Ectodermal cell (in vitro differentiated cells): ENCODE measurements at regions not wholly inside any gene's neighbourhood (a gene's known extent, or its start where the extent isn't known, plus 50 kb on each side); places are given as distances from the start of the nearest gene placed in this dataset.

Source experiments
- H3K27ac ChIP-seq: 2 replicates; pipeline ENCODE4 v1.7.0; 2013; ENCODE audit warnings: mild to moderate bottlenecking, low read depth, low read length; ENCODE audit not compliant: insufficient read depth, poor library complexity, severe bottlenecking
- H3K27me3 ChIP-seq: 2 replicates; pipeline ENCODE4 v1.7.0; 2013; ENCODE audit warnings: mild to moderate bottlenecking, low read length; ENCODE audit not compliant: insufficient read depth, control insufficient read depth, poor library complexity, severe bottlenecking
- H3K36me3 ChIP-seq: one replicate; pipeline ENCODE4 v1.7.0; 2013; ENCODE audit warnings: low read length; ENCODE audit not compliant: control insufficient read depth, insufficient read depth
- H3K4me1 ChIP-seq: one replicate; pipeline ENCODE4 v1.7.0; 2013; ENCODE audit warnings: low read length; ENCODE audit not compliant: control insufficient read depth, insufficient read depth
- H3K4me3 ChIP-seq: 2 replicates; pipeline ENCODE4 v1.7.0; 2013; ENCODE audit warnings: low read depth, low read length, control low read depth; ENCODE audit not compliant: insufficient read depth
- H3K9me3 ChIP-seq: 2 replicates; pipeline ENCODE4 v1.7.0; 2013; ENCODE audit warnings: mild to moderate bottlenecking, low read length, moderate library complexity; ENCODE audit not compliant: control insufficient read depth
- WGBS, 2 experiments: methylation state at CpG; one replicate each; pipeline ENCODE4 v1.1.7; 2013; ENCODE audit warnings: missing lambda C conversion rate in 2 of 2; 5-methylcytosine and 5-hydroxymethylcytosine counted together

GRCh38 chrY:8063973-8064372, 1152.4 kb upstream of the AMELY start:
- H3K4me1 ChIP-seq, result no peaks in the 10 kb centered on the region
- no peak overlapping the region for H3K4me3 ChIP-seq
- H3K27ac ChIP-seq, result no peak overlapping the region
- 100% methylated on average over 1 of the region's 2 CpGs for WGBS, 2 experiments
- H3K9me3 ChIP-seq, result no peaks in the 10 kb centered on the region
- no peaks in the 10 kb centered on the region for H3K36me3 ChIP-seq
- H3K27me3 ChIP-seq, result no peaks in the 10 kb centered on the region

DNA sequence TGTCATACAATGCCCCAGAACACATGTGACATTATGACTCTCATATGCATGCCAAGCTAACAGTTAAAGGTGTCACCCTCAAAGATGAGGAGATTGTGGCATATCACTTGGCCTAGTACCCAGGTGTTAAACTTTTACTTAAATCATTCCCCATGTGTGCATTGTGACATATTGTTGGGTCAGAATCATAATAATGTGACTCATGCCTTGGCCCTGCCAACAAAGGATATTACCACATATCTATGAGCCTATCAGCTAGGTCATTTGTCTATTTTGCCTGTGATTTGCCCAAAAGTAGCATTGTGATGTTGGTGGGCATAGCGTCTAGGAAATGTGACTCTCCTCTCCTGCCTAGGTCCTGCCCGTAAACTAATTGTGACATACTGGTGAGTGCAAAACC, 1147.1 kb upstream of the AMELY start:
- no peak overlapping the region for H3K4me3 ChIP-seq
- H3K4me1 ChIP-seq, result no peaks in the 10 kb centered on the region
- H3K9me3 ChIP-seq, result no peaks in the 10 kb centered on the region
- H3K27me3 ChIP-seq, result no peaks in the 10 kb centered on the region
- no peaks in the 10 kb centered on the region for H3K36me3 ChIP-seq
- H3K27ac ChIP-seq, result no peak overlapping the region
- 88 to 91% methylated on average over 1 to 2 of the region's 2 CpGs for WGBS, 2 experiments

DNA sequence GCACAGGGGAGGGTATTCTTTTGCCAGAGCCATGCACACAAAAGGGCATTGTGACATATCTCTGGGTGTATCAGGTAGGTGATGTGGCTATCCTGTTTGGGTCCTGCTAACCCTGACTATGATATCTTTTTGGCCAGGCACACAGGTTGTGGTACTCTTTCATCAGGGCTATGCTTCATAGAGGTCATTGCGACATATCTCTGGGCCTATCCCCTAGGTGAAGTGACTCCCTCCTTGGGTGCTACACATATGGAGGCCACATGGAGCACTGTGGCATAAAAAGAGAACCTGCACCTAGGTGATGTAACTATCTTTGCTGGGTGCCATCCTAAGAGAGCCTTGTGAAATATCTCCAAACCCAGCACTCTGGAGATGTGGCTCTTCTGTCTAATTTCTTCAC, 1139.8 kb upstream of the AMELY start:
- H3K27ac ChIP-seq, result no peak overlapping the region
- H3K36me3 ChIP-seq, result no peaks in the 10 kb centered on the region
- no peak overlapping the region for H3K4me3 ChIP-seq
- H3K9me3 ChIP-seq, result no peaks in the 10 kb centered on the region
- WGBS, 2 experiments, result 97 to 100% methylated on average over 1 of the region's 1 CpG
- H3K27me3 ChIP-seq, result no peaks in the 10 kb centered on the region
- no peaks in the 10 kb centered on the region for H3K4me1 ChIP-seq

- 96 to 100% methylated on average over 1 of the region's 1 CpG for WGBS, 2 experiments
- Histone ChIP-seq H3K4me3 (no peak overlapping the region), H3K36me3 (no peaks in the 10 kb centered on the region), H3K4me1 (no peaks in the 10 kb centered on the region), H3K27ac (no peak overlapping the region), H3K9me3 (no peaks in the 10 kb centered on the region), H3K27me3 (no peaks in the 10 kb centered on the region)
Measured at GRCh38 chrY:8041238-8041637, 1129.7 kb upstream of the AMELY start.

GRCh38 chrY:8036563-8036962, 1125.0 kb upstream of the AMELY start:
- Histone ChIP-seq H3K9me3 (no peaks in the 10 kb centered on the region), H3K27me3 (no peaks in the 10 kb centered on the region), H3K4me1 (no peaks in the 10 kb centered on the region), H3K4me3 (no peak overlapping the region), H3K27ac (no peak overlapping the region), H3K36me3 (no peaks in the 10 kb centered on the region)

- no peaks in the 10 kb centered on the region for H3K9me3 ChIP-seq
- no peaks in the 10 kb centered on the region for H3K4me1 ChIP-seq
- no peak overlapping the region for H3K27ac ChIP-seq
- 78 to 82% methylated on average over 1 to 2 of the region's 2 CpGs for WGBS, 2 experiments
- no peaks in the 10 kb centered on the region for H3K36me3 ChIP-seq
- no peaks in the 10 kb centered on the region for H3K27me3 ChIP-seq
- no peak overlapping the region for H3K4me3 ChIP-seq
Measured at GRCh38 chrY:8035653-8036052, 1124.1 kb upstream of the AMELY start.

- H3K36me3 ChIP-seq, result no peaks in the 10 kb centered on the region
- no peaks in the 10 kb centered on the region for H3K9me3 ChIP-seq
- 82 to 100% methylated on average over 1 to 2 of the region's 2 CpGs for WGBS, 2 experiments
- H3K4me1 ChIP-seq, result no peaks in the 10 kb centered on the region
- no peak overlapping the region for H3K27ac ChIP-seq
- H3K27me3 ChIP-seq, result no peaks in the 10 kb centered on the region
- H3K4me3 ChIP-seq, result no peak overlapping the region
Measured at GRCh38 chrY:8034673-8035072, 1123.1 kb upstream of the AMELY start.

- Histone ChIP-seq H3K4me1 (no peaks in the 10 kb centered on the region), H3K9me3 (no peaks in the 10 kb centered on the region), H3K4me3 (no peak overlapping the region), H3K27me3 (no peaks in the 10 kb centered on the region), H3K36me3 (no peaks in the 10 kb centered on the region), H3K27ac (no peak overlapping the region)
- 81 to 91% methylated on average over 2 of the region's 2 CpGs for WGBS, 2 experiments
Measured at GRCh38 chrY:8033200-8033599, 1121.6 kb upstream of the AMELY start.

- Histone ChIP-seq H3K36me3 (no peaks in the 10 kb centered on the region), H3K4me1 (no peaks in the 10 kb centered on the region), H3K4me3 (no peak overlapping the region), H3K27me3 (no peaks in the 10 kb centered on the region), H3K9me3 (no peaks in the 10 kb centered on the region), H3K27ac (no peak overlapping the region)
- 80 to 100% methylated on average over 1 of the region's 1 CpG for WGBS, 2 experiments
Measured at GRCh38 chrY:8020540-8020939, 1109.0 kb upstream of the AMELY start.

- Histone ChIP-seq H3K27me3 (no peaks in the 10 kb centered on the region), H3K9me3 (no peaks in the 10 kb centered on the region), H3K4me3 (no peak overlapping the region), H3K36me3 (no peaks in the 10 kb centered on the region), H3K27ac (no peak overlapping the region), H3K4me1 (no peaks in the 10 kb centered on the region)
- 92 to 100% methylated on average over 1 to 2 of the region's 3 CpGs for WGBS, 2 experiments
Measured at GRCh38 chrY:8011515-8011914, 1100.0 kb upstream of the AMELY start.

GRCh38 chrY:8004196-8004595, 1092.6 kb upstream of the AMELY start:
- H3K27ac ChIP-seq, result no peak overlapping the region
- H3K36me3 ChIP-seq, result no peaks in the 10 kb centered on the region
- no peaks in the 10 kb centered on the region for H3K27me3 ChIP-seq
- H3K9me3 ChIP-seq, result no peaks in the 10 kb centered on the region
- no peak overlapping the region for H3K4me3 ChIP-seq
- 92 to 98% methylated on average over 3 of the region's 3 CpGs for WGBS, 2 experiments
- H3K4me1 ChIP-seq, result no peaks in the 10 kb centered on the region
